ENCODE measurements at regions not wholly inside any gene's neighbourhood (a gene's known extent, or its start where the extent isn't known, plus 50 kb on each side); places are given as distances from the start of the nearest gene placed in this dataset.
A peak's percentile ranks its signal among the peaks of the same experiment; 100 is the strongest.
"Not testable (repeated sequence)": the region's sequence is repeated elsewhere in the genome, so short reads cannot be mapped to it uniquely, and the experiment has no call there.

GRCh38 chr1:61028136-61028535 is 54.2 kb upstream of the NFIA start:
- H3K9ac ChIP-seq (ENCODE audit: low read depth, low read length), result no peak overlapping the region
- H3K4me3 ChIP-seq (ENCODE audit: low read length), result no peak overlapping the region
- no peaks in the 10 kb centered on the region for H3K27me3 ChIP-seq (ENCODE audit: insufficient read depth, low read length)
- no peak overlapping the region for H3K27ac ChIP-seq (ENCODE audit: low read length)
- H3K9me3 ChIP-seq (ENCODE audit: insufficient read depth, low read depth, low read length), result no peaks in the 10 kb centered on the region
- H3K4me1 ChIP-seq (ENCODE audit: insufficient read depth, low read length), result no peaks in the 10 kb centered on the region
- no peaks in the 10 kb centered on the region for H3K36me3 ChIP-seq (ENCODE audit: insufficient read depth, low read depth, low read length)

DNA sequence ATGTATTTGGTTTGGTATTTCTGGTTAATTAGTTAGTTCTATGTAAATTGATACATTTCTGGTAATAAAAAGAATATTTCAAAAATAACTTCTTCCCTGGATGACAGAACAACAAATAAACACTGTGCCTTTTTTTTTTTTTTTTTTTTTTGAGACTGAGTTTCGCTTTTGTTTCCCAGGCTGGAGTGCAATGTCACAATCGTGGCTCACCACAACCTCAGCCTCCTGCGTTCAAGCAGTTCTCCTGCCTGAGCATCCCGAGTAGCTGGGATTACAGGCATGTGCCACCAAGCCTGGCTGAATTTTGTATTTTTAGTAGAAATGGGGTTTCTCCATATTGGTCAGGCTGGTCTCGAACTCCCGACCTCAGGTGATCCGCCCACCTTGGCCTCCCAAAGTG is 64.3 kb upstream of the NFIA start:
- not testable (repeated sequence) for H3K4me3 ChIP-seq (ENCODE audit: low read length); H3K27me3 ChIP-seq (ENCODE audit: insufficient read depth, low read length); H3K4me1 ChIP-seq (ENCODE audit: insufficient read depth, low read length)

DNA sequence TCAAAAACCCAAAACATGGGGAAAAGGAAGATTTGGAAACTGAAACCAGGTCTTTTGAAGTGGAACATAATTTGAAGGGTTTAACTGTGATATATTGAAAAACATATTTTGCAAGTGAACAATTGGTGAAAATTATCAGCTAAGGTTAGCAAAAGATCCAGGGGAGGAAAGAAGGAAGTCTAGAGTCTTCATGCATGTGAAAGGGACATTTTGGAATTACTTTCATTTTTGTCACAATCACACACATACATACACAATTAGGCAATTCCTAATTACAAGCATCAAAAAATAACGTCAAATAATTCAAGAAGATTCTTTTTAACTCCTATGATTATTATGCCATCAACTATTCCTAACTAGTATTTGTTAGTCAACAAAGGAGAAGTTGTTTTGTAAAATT is 64.7 kb upstream of the NFIA start:
- Histone ChIP-seq H3K27me3 (ENCODE audit: insufficient read depth, low read length) (no peaks in the 10 kb centered on the region; the same call in 1 of the 2 replicates), H3K36me3 (ENCODE audit: insufficient read depth, low read depth, low read length) (no peaks in the 10 kb centered on the region), H3K9me3 (ENCODE audit: insufficient read depth, low read depth, low read length) (no peaks in the 10 kb centered on the region), H3K9ac (ENCODE audit: low read depth, low read length) (no peak overlapping the region), H3K4me1 (ENCODE audit: insufficient read depth, low read length) (peaks cover 5% of the 10 kb centered on the region; the same call in 1 of the 2 replicates), H3K4me3 (ENCODE audit: low read length) (no peak overlapping the region), H3K27ac (ENCODE audit: low read length) (no peak overlapping the region)

More for the DNA sequence above, 64.3 kb upstream of the NFIA start:
- not testable (repeated sequence) for H3K36me3 ChIP-seq (ENCODE audit: insufficient read depth, low read depth, low read length); H3K9ac ChIP-seq (ENCODE audit: low read depth, low read length); H3K27ac ChIP-seq (ENCODE audit: low read length); H3K9me3 ChIP-seq (ENCODE audit: insufficient read depth, low read depth, low read length)

DNA sequence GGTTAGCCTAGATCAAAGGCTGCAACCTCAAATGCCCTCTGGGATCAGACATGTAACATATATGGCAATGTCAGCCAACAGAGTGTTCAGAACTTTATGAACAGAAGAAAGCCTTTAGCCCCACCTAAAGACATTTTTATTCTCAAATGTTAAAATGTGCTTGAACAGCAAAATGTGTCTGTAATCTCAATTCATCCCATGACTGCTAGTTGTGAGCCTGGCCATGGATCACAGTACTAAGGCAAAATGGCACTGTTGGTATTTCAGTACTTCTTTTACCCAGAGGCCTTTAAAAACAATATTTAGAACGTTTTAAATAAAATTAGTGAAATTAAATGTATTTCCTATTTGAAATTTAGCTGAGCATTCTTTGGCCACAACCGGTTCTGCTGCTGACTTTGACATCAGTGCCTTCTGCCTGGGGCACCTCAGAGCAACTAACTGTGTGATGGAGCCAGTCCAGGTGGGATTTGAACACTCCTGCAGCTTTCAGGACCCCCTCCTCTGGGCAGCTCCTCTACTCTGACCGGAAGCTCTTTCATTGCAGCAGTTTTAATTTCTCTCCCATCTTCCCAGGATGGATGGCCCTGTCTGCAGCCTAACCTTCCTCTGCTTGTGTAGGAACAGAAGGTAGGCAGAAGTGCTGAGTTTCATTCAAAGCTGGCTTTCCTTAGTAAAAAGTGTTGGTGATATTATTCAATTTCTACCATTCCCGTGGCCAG is 68.3 kb upstream of the NFIA start:
- Histone ChIP-seq H3K4me3 (ENCODE audit: low read length) (no peak overlapping the region), H3K27me3 (ENCODE audit: insufficient read depth, low read length) (no peaks in the 10 kb centered on the region; the same call in 1 of the 2 replicates), H3K9ac (ENCODE audit: low read depth, low read length) (no peak overlapping the region), H3K4me1 (ENCODE audit: insufficient read depth, low read length) (peaks cover 5% of the 10 kb centered on the region; the same call in 1 of the 2 replicates), H3K9me3 (ENCODE audit: insufficient read depth, low read depth, low read length) (no peaks in the 10 kb centered on the region), H3K27ac (ENCODE audit: low read length) (no peak overlapping the region), H3K36me3 (ENCODE audit: insufficient read depth, low read depth, low read length) (no peaks in the 10 kb centered on the region)

- no peaks in the 10 kb centered on the region for H3K36me3 ChIP-seq (ENCODE audit: insufficient read depth, low read depth, low read length)
- no peaks in the 10 kb centered on the region for H3K9me3 ChIP-seq (ENCODE audit: insufficient read depth, low read depth, low read length)
- no peak overlapping the region for H3K9ac ChIP-seq (ENCODE audit: low read depth, low read length)
- no peak overlapping the region for H3K27ac ChIP-seq (ENCODE audit: low read length)
- no peak overlapping the region for H3K4me3 ChIP-seq (ENCODE audit: low read length)
- no peaks in the 10 kb centered on the region; the same call in 1 of the 2 replicates for H3K27me3 ChIP-seq (ENCODE audit: insufficient read depth, low read length)
- H3K4me1 ChIP-seq (ENCODE audit: insufficient read depth, low read length), result peaks cover 5% of the 10 kb centered on the region; the same call in 1 of the 2 replicates
Measured at GRCh38 chr1:61013189-61013945, 69.0 kb upstream of the NFIA start.

GRCh38 chr1:61012341-61012761 is 70.0 kb upstream of the NFIA start:
- no peak overlapping the region for H3K4me3 ChIP-seq (ENCODE audit: low read length)
- no peaks in the 10 kb centered on the region for H3K36me3 ChIP-seq (ENCODE audit: insufficient read depth, low read depth, low read length)
- H3K9ac ChIP-seq (ENCODE audit: low read depth, low read length), result no peak overlapping the region
- H3K27me3 ChIP-seq (ENCODE audit: insufficient read depth, low read length), result no peaks in the 10 kb centered on the region; the same call in 1 of the 2 replicates
- H3K4me1 ChIP-seq (ENCODE audit: insufficient read depth, low read length), result peaks cover 12% of the 10 kb centered on the region; the same call in 1 of the 2 replicates
- H3K9me3 ChIP-seq (ENCODE audit: insufficient read depth, low read depth, low read length), result no peaks in the 10 kb centered on the region
- no peak overlapping the region for H3K27ac ChIP-seq (ENCODE audit: low read length)

DNA sequence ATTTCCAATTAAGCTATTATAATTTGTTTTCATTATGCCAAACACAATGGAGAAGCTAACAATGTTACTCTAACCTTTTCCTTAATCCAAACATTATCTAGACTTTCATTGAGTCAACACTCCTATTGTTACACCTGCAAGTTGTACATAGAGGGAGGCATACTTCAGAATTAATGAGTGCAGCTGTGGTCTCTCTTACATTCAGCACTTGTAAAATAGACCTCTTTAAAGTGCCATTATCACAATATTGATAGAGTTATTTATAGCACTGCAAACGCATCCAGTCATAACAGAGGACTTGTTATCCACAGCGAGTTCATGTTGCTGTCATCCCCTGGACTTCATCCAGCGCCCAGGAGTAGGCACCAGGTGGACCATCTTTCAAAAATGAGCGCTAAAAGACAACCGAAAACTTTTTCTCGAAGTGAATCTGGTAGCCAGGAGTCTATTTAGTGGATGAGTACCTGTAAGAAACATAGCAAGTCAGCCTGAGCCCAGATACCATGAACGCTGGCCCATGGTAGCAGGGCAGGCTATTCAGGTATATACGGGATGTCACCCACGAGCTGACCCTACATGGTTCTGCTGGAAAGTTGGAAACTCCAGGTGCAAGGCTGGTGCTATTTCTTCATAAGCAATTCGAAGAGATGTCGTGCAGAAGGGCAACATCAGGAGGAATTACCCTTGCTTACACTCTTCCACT is 70.6 kb upstream of the NFIA start:
- Histone ChIP-seq H3K27me3 (ENCODE audit: insufficient read depth, low read length) (no peaks in the 10 kb centered on the region; the same call in 1 of the 2 replicates), H3K36me3 (ENCODE audit: insufficient read depth, low read depth, low read length) (no peaks in the 10 kb centered on the region), H3K4me1 (ENCODE audit: insufficient read depth, low read length) (peaks cover 14% of the 10 kb centered on the region)

DNA sequence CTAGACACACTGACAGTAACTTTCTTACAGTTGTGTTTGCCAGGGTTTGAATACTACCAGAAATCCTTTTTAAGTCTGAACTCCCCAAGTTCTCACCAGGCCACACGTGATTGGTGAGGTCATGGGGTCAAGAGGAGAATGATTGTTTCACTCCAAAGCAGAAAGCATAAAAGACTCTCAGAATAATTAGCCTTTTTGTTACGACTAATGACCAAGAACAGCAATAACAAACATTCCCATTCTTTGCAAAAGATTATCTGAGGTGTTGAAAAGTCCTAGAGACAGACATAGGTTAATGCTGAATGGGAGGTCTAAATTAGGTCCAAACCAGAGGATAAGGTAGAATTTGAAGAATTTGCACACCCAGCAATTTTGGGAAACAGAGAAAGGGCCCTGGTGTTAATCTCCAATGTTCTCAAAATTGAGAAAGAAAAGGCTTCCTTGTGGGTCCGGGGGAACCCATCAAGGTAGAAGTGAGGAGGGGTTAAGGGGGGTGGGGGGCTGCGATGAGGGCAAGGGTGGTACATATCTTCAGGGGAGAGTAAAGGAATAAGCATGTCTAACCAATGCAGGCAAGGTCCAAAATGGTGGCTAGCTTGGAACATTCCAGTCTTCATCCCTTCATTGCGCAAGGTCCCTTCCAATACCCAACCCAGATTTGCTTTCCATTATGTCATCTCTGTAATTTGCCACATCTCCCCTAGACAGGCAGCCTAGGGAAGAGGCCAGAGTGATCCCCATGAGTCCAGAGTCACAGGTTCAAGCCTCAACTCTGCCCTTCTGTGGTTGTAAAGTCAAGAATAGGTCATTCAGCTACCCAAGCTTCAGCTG is 74.6 kb upstream of the NFIA start:
- Histone ChIP-seq H3K27ac (ENCODE audit: low read length) (no peak overlapping the region), H3K4me3 (ENCODE audit: low read length) (no peak overlapping the region), H3K36me3 (ENCODE audit: insufficient read depth, low read depth, low read length) (no peaks in the 10 kb centered on the region), H3K27me3 (ENCODE audit: insufficient read depth, low read length) (no peaks in the 10 kb centered on the region), H3K9ac (ENCODE audit: low read depth, low read length) (no peak overlapping the region), H3K9me3 (ENCODE audit: insufficient read depth, low read depth, low read length) (no peaks in the 10 kb centered on the region), H3K4me1 (ENCODE audit: insufficient read depth, low read length) (peaks cover 33% of the 10 kb centered on the region)

More for the DNA sequence above, 70.6 kb upstream of the NFIA start:
- Histone ChIP-seq H3K27ac (ENCODE audit: low read length) (no peak overlapping the region), H3K4me3 (ENCODE audit: low read length) (no peak overlapping the region), H3K9ac (ENCODE audit: low read depth, low read length) (no peak overlapping the region), H3K9me3 (ENCODE audit: insufficient read depth, low read depth, low read length) (no peaks in the 10 kb centered on the region)

- Histone ChIP-seq H3K27ac (ENCODE audit: low read length) (peak overlapping the region; percentile 44), H3K9me3 (ENCODE audit: insufficient read depth, low read depth, low read length) (no peaks in the 10 kb centered on the region), H3K27me3 (ENCODE audit: insufficient read depth, low read length) (no peaks in the 10 kb centered on the region), H3K9ac (ENCODE audit: low read depth, low read length) (peak overlapping the region; percentile 65), H3K4me3 (ENCODE audit: low read length) (peak overlapping the region; percentile 55), H3K4me1 (ENCODE audit: insufficient read depth, low read length) (peaks cover 33% of the 10 kb centered on the region), H3K36me3 (ENCODE audit: insufficient read depth, low read depth, low read length) (no peaks in the 10 kb centered on the region)
Measured at GRCh38 chr1:61005614-61006580, 76.5 kb upstream of the NFIA start.

GRCh38 chr1:61004262-61005003 is 77.9 kb upstream of the NFIA start:
- H3K27ac ChIP-seq (ENCODE audit: low read length), result no peak overlapping the region
- H3K9me3 ChIP-seq (ENCODE audit: insufficient read depth, low read depth, low read length), result no peaks in the 10 kb centered on the region
- H3K4me1 ChIP-seq (ENCODE audit: insufficient read depth, low read length), result peaks cover 33% of the 10 kb centered on the region
- H3K4me3 ChIP-seq (ENCODE audit: low read length), result peak overlapping the region; percentile 13; the same call in 1 of the 2 replicates
- H3K9ac ChIP-seq (ENCODE audit: low read depth, low read length), result peak overlapping the region; percentile 23; the same call in 1 of the 2 replicates
- no peaks in the 10 kb centered on the region for H3K36me3 ChIP-seq (ENCODE audit: insufficient read depth, low read depth, low read length)
- H3K27me3 ChIP-seq (ENCODE audit: insufficient read depth, low read length), result no peaks in the 10 kb centered on the region

All from iPS-20b (cell line).